NB4 (cell line): ENCODE measurements at regions not wholly inside any gene's neighbourhood (a gene's known extent, or its start where the extent isn't known, plus 50 kb on each side); places are given as distances from the start of the nearest gene placed in this dataset.

Experiments used
- DNase-seq: peaks from one replicate; pipeline ENCODE4 v3.0.0; 2010; ENCODE audit warnings: low read depth
- H3K4me3 ChIP-seq: one replicate; pipeline ENCODE4 v1.5.1; 2011; ENCODE audit warnings: mild to moderate bottlenecking, low read depth, low read length, moderate library complexity
- CTCF ChIP-seq: IDR thresholded peaks from one replicate; pipeline ENCODE4 v1.5.1; 2012; ENCODE audit warnings: low read depth, low read length
- MAX ChIP-seq: IDR thresholded peaks from 2 replicates; pipeline ENCODE4 v1.6.1; 2011; ENCODE audit warnings: low read depth, low read length
- MYC ChIP-seq: IDR thresholded peaks from 2 replicates; pipeline ENCODE4 v1.6.1; 2011; ENCODE audit warnings: low read depth, low read length
- POLR2A ChIP-seq: IDR thresholded peaks from 2 replicates; pipeline ENCODE4 v1.6.1; 2011; ENCODE audit warnings: mild to moderate bottlenecking; ENCODE audit not compliant: insufficient read length; ENCODE audit errors: extremely low read depth

DNA sequence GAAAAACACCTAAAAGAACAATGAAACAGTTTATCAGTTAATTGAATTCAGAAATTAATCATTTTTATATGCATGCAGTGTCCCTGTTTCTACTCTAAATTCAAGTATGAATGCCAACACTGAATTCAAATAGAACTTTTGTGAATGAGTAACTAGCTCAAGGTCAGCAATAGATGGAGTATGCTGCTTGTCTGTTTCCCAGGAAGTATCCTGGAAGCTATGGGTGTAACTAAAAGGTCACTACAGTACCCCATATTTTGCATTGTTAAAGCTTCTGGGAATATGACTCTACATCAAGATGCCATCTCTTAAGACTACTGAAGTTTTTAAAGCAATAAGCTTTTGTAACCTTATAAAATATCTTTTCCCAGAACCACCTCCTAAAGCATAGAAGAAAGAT is 681.4 kb upstream of the FBXO33 start:
- H3K4me3 ChIP-seq = no peak overlapping the region
- TF ChIP-seq POLR2A = no peak
- TF ChIP-seq MYC = no peak
- no peak for TF ChIP-seq CTCF
- no peak for TF ChIP-seq MAX
- no peak for DNase-seq

DNA sequence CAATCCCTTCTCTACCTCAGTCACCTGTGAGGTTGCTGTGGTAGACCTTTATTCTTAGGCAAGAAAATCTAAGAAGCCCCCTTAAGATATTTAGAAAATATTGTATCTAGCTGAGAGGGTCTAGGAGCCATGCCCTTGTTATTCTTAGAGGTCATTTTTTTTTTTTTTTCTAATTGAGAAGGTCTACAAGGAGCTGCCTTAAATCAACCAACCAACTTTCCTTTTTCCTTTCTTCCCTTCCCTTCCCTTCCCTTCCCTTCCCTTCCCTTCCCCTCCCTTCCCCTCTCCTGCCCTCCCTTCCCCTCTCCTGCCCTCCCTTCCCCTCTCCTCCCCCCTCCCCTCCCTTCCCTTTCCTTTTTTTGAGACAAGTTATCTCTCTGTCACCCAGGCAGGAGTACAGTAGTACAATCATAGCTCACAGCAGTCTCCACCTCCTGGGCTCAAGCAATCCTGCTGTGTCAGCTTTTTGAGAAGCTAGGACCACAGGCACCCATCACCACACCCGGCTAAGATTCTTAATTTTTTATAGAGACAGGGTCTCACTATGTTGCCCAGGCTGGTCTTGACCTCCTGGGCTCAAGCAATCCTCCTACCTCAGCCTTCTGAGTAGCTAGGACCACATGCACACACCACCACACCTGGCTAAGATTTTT is 668.4 kb upstream of the FBXO33 start:
- no peak overlapping the region for H3K4me3 ChIP-seq
- TF ChIP-seq MYC (no peak), MAX (no peak), CTCF (no peak), POLR2A (no peak)
- no peak for DNase-seq

DNA sequence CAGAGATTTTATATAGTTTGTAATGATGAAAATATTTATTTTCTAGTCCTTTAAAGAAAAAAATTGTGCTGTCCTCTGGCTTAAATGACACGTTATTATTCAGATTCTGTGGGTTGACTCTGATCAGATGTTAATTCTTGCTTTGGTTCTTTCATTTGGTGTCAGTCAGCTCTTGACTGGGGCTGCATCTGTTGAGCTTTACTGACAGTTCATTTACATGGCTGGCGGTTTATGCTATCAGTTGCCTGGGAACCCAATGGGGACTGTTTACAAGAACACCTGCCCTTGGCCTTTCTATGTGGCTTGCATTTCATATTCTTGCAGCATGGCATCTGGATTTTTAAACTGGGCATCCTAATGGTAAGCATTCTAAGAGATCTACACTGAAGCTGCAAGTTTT is 667.1 kb upstream of the FBXO33 start:
- no peak for DNase-seq
- TF ChIP-seq CTCF = no peak
- TF ChIP-seq POLR2A = no peak
- no peak overlapping the region for H3K4me3 ChIP-seq

DNA sequence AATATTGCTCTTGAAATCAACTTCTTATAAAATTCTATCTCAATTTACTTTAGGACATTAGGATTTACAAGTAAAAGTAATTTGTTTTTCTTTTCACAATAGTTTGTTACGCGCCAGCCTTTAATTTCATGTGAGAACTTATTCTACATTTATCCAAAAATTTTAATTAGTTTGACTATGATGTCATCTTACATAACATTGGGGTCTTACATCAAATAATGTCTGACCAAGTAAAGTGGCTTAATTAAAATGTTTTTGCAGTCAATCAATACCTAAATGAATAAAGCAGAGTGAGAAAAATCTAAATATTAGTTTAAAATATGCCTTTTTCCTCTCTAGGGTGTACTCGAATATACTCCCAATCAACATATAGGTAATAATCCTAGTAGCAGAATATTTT is 666.2 kb upstream of the FBXO33 start:
- no peak for TF ChIP-seq MAX
- no peak for TF ChIP-seq MYC
- no peak for TF ChIP-seq CTCF
- no peak for TF ChIP-seq POLR2A
- no peak for DNase-seq
- H3K4me3 ChIP-seq = no peak overlapping the region

DNA sequence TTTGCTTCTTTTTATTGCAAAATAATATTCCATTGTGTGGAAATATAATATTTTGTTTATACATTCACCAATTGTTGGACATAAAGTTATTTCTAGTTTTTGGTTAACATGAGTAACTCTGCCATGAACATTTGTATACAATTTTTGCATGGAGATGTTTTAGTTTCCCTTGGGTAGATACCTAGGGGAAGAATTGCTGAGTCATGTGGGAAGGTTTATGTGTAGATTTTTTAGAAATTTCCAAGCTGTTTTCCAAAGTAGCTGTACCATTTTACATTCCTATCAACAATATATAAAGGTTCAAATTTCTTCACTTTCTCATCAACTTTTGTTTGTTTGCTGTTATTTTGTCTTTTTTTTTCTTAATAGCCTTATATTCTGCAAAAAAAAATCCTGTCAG is 664.7 kb upstream of the FBXO33 start:
- H3K4me3 ChIP-seq = no peak overlapping the region
- no peak for DNase-seq
- TF ChIP-seq CTCF (no peak), MAX (no peak), POLR2A (no peak), MYC (no peak)

DNA sequence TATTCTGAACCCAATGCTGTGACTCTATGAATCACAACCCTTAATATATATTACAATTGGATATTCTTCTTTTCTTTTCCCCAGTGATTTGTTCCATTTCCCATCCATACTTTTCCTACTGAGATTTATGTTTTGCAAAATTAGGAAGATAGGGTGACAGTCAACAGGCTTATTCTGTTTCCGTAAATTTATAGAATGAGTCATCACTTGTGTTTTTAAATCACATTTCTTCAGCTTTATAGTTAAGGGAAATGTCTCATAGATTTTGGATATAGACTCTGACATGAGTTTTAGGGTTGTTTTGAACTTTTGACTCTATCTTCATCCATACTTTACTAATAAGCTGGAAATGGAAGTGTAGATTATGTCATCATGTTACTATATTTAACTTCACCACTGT is 661.6 kb upstream of the FBXO33 start:
- no peak overlapping the region for H3K4me3 ChIP-seq

More for the DNA sequence above, 661.6 kb upstream of the FBXO33 start:
- DNase-seq = no peak
- no peak for TF ChIP-seq MYC
- TF ChIP-seq POLR2A = no peak
- no peak for TF ChIP-seq CTCF
- TF ChIP-seq MAX = no peak
